IMR-90 (cell line): ENCODE measurements at regions not wholly inside any gene's neighbourhood (a gene's known extent, or its start where the extent isn't known, plus 50 kb on each side); places are given as distances from the start of the nearest gene placed in this dataset.

Experiments used
- ATAC-seq: fragments of 200-7000 bp; cut with Tn5 transposase; 2 replicates; pipeline ENCODE4 v1.9.1; 2020; ENCODE audit warnings: low read depth, mild to moderate bottlenecking, moderate library complexity
- BruUV-seq: library from RNA; stranded (reverse); fragments of 400-500 nt; replicated peaks from 2 replicates; lab custom pipeline; 2021; lab: Mats Ljungman, UMichigan
- CTCF ChIA-PET: fragments of 300-600 bp; formaldehyde crosslinking; extraction: SDS; loops from one replicate; lab custom pipeline; 2021; ENCODE audit warnings: antibody characterized with exemption; lab: Yijun Ruan, JAX
- POLR2A ChIA-PET: fragments of 300-600 bp; sonication (Branson Sonifier 250); formaldehyde crosslinking; loops from one replicate; lab custom pipeline; 2022; ENCODE audit warnings: antibody characterized with exemption; ENCODE audit not compliant: unreplicated experiment; lab: Charles Lee
- DNase-seq: peaks from one replicate; pipeline ENCODE4 v3.0.0; 2013
- H2AFZ ChIP-seq: replicated peaks from 2 replicates; pipeline ENCODE3; 2013; ENCODE audit warnings: low read length, mild to moderate bottlenecking; ENCODE audit not compliant: poor library complexity
- H2AK5ac ChIP-seq: 2 replicates; pipeline ENCODE4 v1.6.1; 2013; ENCODE audit warnings: low read depth, low read length, inconsistent platforms
- H2AK9ac ChIP-seq: replicated peaks from 2 replicates; pipeline ENCODE3; 2013; ENCODE audit warnings: mild to moderate bottlenecking, low read depth, low read length, moderate library complexity; ENCODE audit not compliant: poor library complexity
- H2BK120ac ChIP-seq: 2 replicates; pipeline ENCODE4 v1.6.1; 2013; ENCODE audit warnings: low read depth, low read length, inconsistent platforms
- H2BK15ac ChIP-seq: 3 replicates; pipeline ENCODE4 v1.6.1; 2013; ENCODE audit warnings: low read depth, low read length, inconsistent platforms
- H2BK20ac ChIP-seq: 2 replicates; pipeline ENCODE4 v1.6.1; 2013; ENCODE audit warnings: low read depth, mild to moderate bottlenecking, inconsistent platforms, low read length, moderate library complexity
- H2BK5ac ChIP-seq: 2 replicates; pipeline ENCODE4 v1.6.1; 2013; ENCODE audit warnings: mild to moderate bottlenecking, low read depth, low read length, inconsistent platforms; ENCODE audit not compliant: poor library complexity, severe bottlenecking
- H3K14ac ChIP-seq: replicated peaks from 2 replicates; pipeline ENCODE4 v1.6.1; 2013; ENCODE audit warnings: low read depth, low read length, inconsistent platforms
- H3K18ac ChIP-seq: 2 replicates; pipeline ENCODE4 v1.6.1; 2013; ENCODE audit warnings: low read depth, low read length, control low read depth
- H3K23ac ChIP-seq: 2 replicates; pipeline ENCODE4 v1.6.1; 2013; ENCODE audit warnings: low read depth, low read length, inconsistent platforms
- H3K27ac ChIP-seq: 2 replicates; pipeline ENCODE4 v1.5.1; 2013; ENCODE audit warnings: mild to moderate bottlenecking, control low read depth, low read length; ENCODE audit not compliant: insufficient read depth
- H3K27me3 ChIP-seq: 2 replicates; pipeline ENCODE4 v1.6.1; 2013; ENCODE audit warnings: low read length; ENCODE audit not compliant: control insufficient read depth, insufficient read depth
- H3K36me3 ChIP-seq: 2 replicates; pipeline ENCODE4 v1.6.1; 2013; ENCODE audit warnings: low read length, mixed read lengths; ENCODE audit not compliant: control insufficient read depth, insufficient read depth
- H3K4ac ChIP-seq: 2 replicates; pipeline ENCODE4 v1.6.1; 2013; ENCODE audit warnings: low read depth, low read length, inconsistent platforms
- H3K4me1 ChIP-seq: 2 replicates; pipeline ENCODE4 v1.6.1; 2013; ENCODE audit warnings: low read length, mixed read lengths; ENCODE audit not compliant: control insufficient read depth, insufficient read depth
- H3K4me2 ChIP-seq: 2 replicates; pipeline ENCODE4 v1.6.1; 2013; ENCODE audit warnings: low read depth, mild to moderate bottlenecking, control low read depth, low read length, moderate library complexity
- H3K4me3 ChIP-seq: 2 replicates; pipeline ENCODE4 v1.5.1; 2013; ENCODE audit warnings: low read depth, mild to moderate bottlenecking, control low read depth, low read length, moderate library complexity; ENCODE audit not compliant: insufficient read depth
- H3K56ac ChIP-seq: 2 replicates; pipeline ENCODE4 v1.6.1; 2013; ENCODE audit warnings: low read length, inconsistent platforms; ENCODE audit not compliant: insufficient read depth; ENCODE audit errors: extremely low read depth
- H3K79me1 ChIP-seq, 2 experiments: 2 replicates each; pipeline ENCODE4 v1.6.1; 2013; ENCODE audit warnings: low read length in 2 of 2, inconsistent platforms in 1 of 2, low read depth in 1 of 2
- H3K9ac ChIP-seq: 2 replicates; pipeline ENCODE4 v1.6.1; 2013; ENCODE audit warnings: low read depth, low read length, control low read depth
- H3K9me1 ChIP-seq: 2 replicates; pipeline ENCODE4 v1.6.1; 2013; ENCODE audit warnings: low read length, inconsistent platforms; ENCODE audit not compliant: insufficient read depth
- H3K9me3 ChIP-seq: 2 replicates; pipeline ENCODE4 v1.6.1; 2013; ENCODE audit warnings: low read length; ENCODE audit not compliant: control insufficient read depth, insufficient read depth
- H4K20me1 ChIP-seq: 2 replicates; pipeline ENCODE4 v1.6.1; 2013; ENCODE audit warnings: low read length, inconsistent platforms; ENCODE audit not compliant: insufficient read depth
- H4K5ac ChIP-seq: 2 replicates; pipeline ENCODE4 v1.6.1; 2013; ENCODE audit warnings: mild to moderate bottlenecking, low read depth, low read length, control low read depth
- H4K8ac ChIP-seq, 2 experiments: 2 replicates each; pipeline ENCODE4 v1.6.1; 2013; ENCODE audit warnings: low read depth in 2 of 2, low read length in 2 of 2, control low read depth in 1 of 2, inconsistent platforms in 1 of 2
- H4K91ac ChIP-seq: 2 replicates; pipeline ENCODE4 v1.6.1; 2013; ENCODE audit warnings: low read depth, low read length, inconsistent platforms; ENCODE audit not compliant: insufficient read depth
- BHLHE40 ChIP-seq: fragments of 150-350 bp; IDR thresholded peaks from 2 replicates; pipeline ENCODE4 v1.6.1; 2016; ENCODE audit warnings: mild to moderate bottlenecking, low read depth, low read length
- CHD1 ChIP-seq: IDR thresholded peaks from 2 replicates; pipeline ENCODE4 v1.6.1; 2012; ENCODE audit warnings: low read depth, low read length, improper control_type of control experiment
- CTCF ChIP-seq: conservative IDR thresholded peaks from 2 replicates; pipeline ENCODE4 v1.5.1; 2012; ENCODE audit warnings: mild to moderate bottlenecking, low read depth, low read length, improper control_type of control experiment
- ELK1 ChIP-seq: fragments of 150-350 bp; IDR thresholded peaks from 2 replicates; pipeline ENCODE4 v1.6.1; 2016; ENCODE audit warnings: low read depth, mild to moderate bottlenecking, low read length, moderate library complexity, borderline replicate concordance
- MXI1 ChIP-seq: IDR thresholded peaks from 2 replicates; pipeline ENCODE4 v1.6.1; 2012; ENCODE audit warnings: low read depth, mild to moderate bottlenecking, low read length, moderate library complexity, borderline replicate concordance
- NFE2L2 ChIP-seq: fragments of 150-350 bp; IDR thresholded peaks from 2 replicates; pipeline ENCODE4 v1.6.1; 2016; ENCODE audit warnings: low read depth, mild to moderate bottlenecking, low read length
- WGBS, 2 experiments: methylation state at CpG; one replicate each; pipeline versions ENCODE4 v1.1.5 to v1.1.7; 2013; ENCODE audit warnings: missing lambda C conversion rate in 2 of 2; ENCODE audit not compliant: insufficient read length in 1 of 2; ENCODE audit errors: extremely low coverage in 2 of 2; 5-methylcytosine and 5-hydroxymethylcytosine counted together
- dilution Hi-C: fragments of 300-500 bp; cut with HindIII; formaldehyde crosslinking; loops from one replicate; pipeline ENCODE4 v1.14.3; 2018; ENCODE audit warnings: low sequenced_read_pairs; ENCODE audit not compliant: unreplicated experiment
- in situ Hi-C: fragments of 300-500 bp; cut with MboI; formaldehyde crosslinking; loops from 3 replicates; pipeline ENCODE4 v1.14.3; 2019; ENCODE audit warnings: low sequenced_read_pairs, inconsistent platforms, mixed read lengths
- intact Hi-C: fragments of 100-400 bp; cut with micrococcal nuclease; formaldehyde crosslinking; loops from 2 replicates; pipeline ENCODE4 v1.10.0; 2022

GRCh38 chr10:6343305-6344010, 140.7 kb downstream of the PFKFB3 start:
- in situ Hi-C loops = no loop called here
- H3K27ac ChIP-seq = no peak overlapping the region
- no peak overlapping the region for H3K18ac ChIP-seq
- H3K27me3 ChIP-seq = no peaks in the 10 kb centered on the region
- no peak overlapping the region for H2AFZ ChIP-seq
- no peaks in the 10 kb centered on the region for H4K20me1 ChIP-seq
- no peak overlapping the region for H3K4ac ChIP-seq
- no peak overlapping the region for H3K4me2 ChIP-seq
- H2AK9ac ChIP-seq = no peak overlapping the region
- intact Hi-C loops = no loop called here
- H3K79me1 ChIP-seq = no peaks in the 10 kb centered on the region
- no peak overlapping the region for H2BK5ac ChIP-seq
- no peak overlapping the region for H3K4me3 ChIP-seq
- H3K23ac ChIP-seq = no peak overlapping the region
- whole genome bisulfite sequencing, 2 experiments = 91% methylated on average over 4 of the region's 7 CpGs; no CpG with 5 or more reads in 1 of the 2 experiments
- no peak overlapping the region for H2BK120ac ChIP-seq
- H2AK5ac ChIP-seq = no peak overlapping the region
- no peak overlapping the region for H2BK15ac ChIP-seq
- no peaks in the 10 kb centered on the region for H3K9me1 ChIP-seq
- ATAC-seq (peak; percentile 32; the same call in 1 of the 2 replicates), DNase-seq (no peak)
- dilution Hi-C loops = no loop called here
- H3K9ac ChIP-seq = no peak overlapping the region
- no peak overlapping the region for H3K56ac ChIP-seq
- H3K14ac ChIP-seq = no peak overlapping the region
- H4K91ac ChIP-seq = no peak overlapping the region
- peaks cover 5% of the 10 kb centered on the region; the same call in 1 of the 2 replicates for H3K4me1 ChIP-seq
- no peak overlapping the region for H4K8ac ChIP-seq
- H3K36me3 ChIP-seq = no peaks in the 10 kb centered on the region
- H3K9me3 ChIP-seq = peaks cover 2% of the 10 kb centered on the region
- POLR2A ChIA-PET = no interaction called here
- H4K5ac ChIP-seq = no peak overlapping the region
- no TSS peak for BruUV-seq
- TF ChIP-seq ELK1 (no peak), CTCF (no peak), MXI1 (no peak), NFE2L2 (no peak), CHD1 (no peak), BHLHE40 (no peak)
- CTCF ChIA-PET = no interaction called here
- H2BK20ac ChIP-seq = no peak overlapping the region
